Pancreas (tissue), 10 donors: ENCODE measurements at regions not wholly inside any gene's neighbourhood (a gene's known extent, or its start where the extent isn't known, plus 50 kb on each side); places are given as distances from the start of the nearest gene placed in this dataset.

Experiments used
- ATAC-seq, 4 donors: fragments of 200-7000 bp; cut with Tn5 transposase; one replicate each; pipeline versions ENCODE4 v1.8.0 to v1.9.1; 2020; ENCODE audit warnings: mild to moderate bottlenecking in 4 of 4, moderate library complexity in 4 of 4
- DNase-seq, 6 donors: peaks; one replicate each; pipeline ENCODE4 v3.0.0-alpha.2; 2020
- FAIRE-seq: peaks from 2 replicates; lab custom pipeline; 2012; peaks lifted over from hg19 to GRCh38; lab: Jason Lieb, UNC
- H3K27ac ChIP-seq, 4 donors: fragments of 200-600 bp; sonication (generic); 1 replicate in 3 of 4; 2 replicates in 1 of 4; pipeline versions ENCODE4 v1.5.0 to v1.8.0; 2020
- H3K27me3 ChIP-seq, 4 donors: fragments of 200-600 bp; one replicate each; pipeline ENCODE4 v1.8.0; 2021
- H3K36me3 ChIP-seq, 3 donors: fragments of 200-600 bp; sonication (generic) in 1 of 3; one replicate each; pipeline versions ENCODE4 v1.5.0 to v1.8.0; 2020 to 2021
- H3K4me1 ChIP-seq, 3 donors: fragments of 200-600 bp; one replicate each; pipeline ENCODE4 v1.8.0; 2021
- H3K4me3 ChIP-seq, 4 donors: fragments of 200-600 bp; sonication (generic) in 2 of 4; one replicate each; pipeline versions ENCODE4 v1.5.0 to v1.8.0; 2020 to 2021
- H3K9me3 ChIP-seq, 4 donors: fragments of 200-600 bp; one replicate each; pipeline ENCODE4 v1.8.0; 2021
- CTCF ChIP-seq, 4 donors: fragments of 200-600 bp; sonication (generic) in 3 of 4; IDR thresholded peaks; one replicate each; pipeline versions ENCODE4 v1.5.0 to v1.8.0; 2021; ENCODE audit warnings: antibody characterized with exemption in 4 of 4
- WGBS, 2 donors: extraction: QIAGEN DNeasy Blood & Tissue Kit; methylation state at CpG; one replicate each; pipeline ENCODE4 v1.1.7; 2013; 5-methylcytosine and 5-hydroxymethylcytosine counted together
- intact Hi-C, 3 donors: fragments of 100-400 bp; cut with DNase I; formaldehyde crosslinking; loops; one replicate each; pipeline versions ENCODE4 v1.11.1 to v1.14.2; 2022
- donor health status: healthy with polysubstance abuse.
- donor health status: DM: no; HTN: no; CAD: no; lungs with moderate emphysema.
- donor health status: DM: no; HTN: no; CAD: no.
- donor health status: control.
- donor health status: control.
- donor health status: Bipolar disorder and iron deficiency.
- donor health status: DM: yes; HTN: yes; CAD: no.
- donor health status: DM: no; HTN: no; CAD: no.
- donor health status: DM: no; HTN: no; CAD: no.
- donor health status: DM: yes; HTN: yes; CAD: no.

DNA sequence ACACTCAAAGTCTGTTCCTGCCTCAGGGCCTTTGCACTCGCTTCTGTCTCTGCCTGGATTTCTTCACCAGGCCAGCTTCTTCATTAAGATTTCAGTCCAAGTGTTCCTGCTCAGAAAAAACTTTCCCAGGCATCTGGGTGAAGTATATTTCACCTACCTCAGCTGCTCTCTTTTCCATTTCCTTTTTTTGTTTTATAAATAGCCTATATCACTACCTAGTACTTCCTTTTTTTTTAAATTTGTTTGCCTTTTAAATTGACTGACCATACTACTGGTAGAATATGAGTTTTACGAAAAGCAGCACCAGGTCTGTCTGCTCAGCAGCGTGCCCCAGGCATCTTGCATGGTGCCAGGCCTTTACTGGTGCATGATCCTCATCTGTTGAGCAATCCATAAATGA lies 1064.4 kb downstream of the UQCRFS1 start:
- 81 to 87% methylated on average over 3 of the region's 3 CpGs for WGBS, 2 donors
- FAIRE-seq, result no peak
- TF ChIP-seq CTCF (IDR thresholded peaks at IDR 0.05), result no peak
- no peak for DNase-seq
- H3K9me3 ChIP-seq, result no peaks in the 10 kb centered on the region
- intact Hi-C loops, result no loop called here
- no peaks in the 10 kb centered on the region for H3K4me1 ChIP-seq
- no peak overlapping the region for H3K4me3 ChIP-seq
- H3K36me3 ChIP-seq, result no peaks in the 10 kb centered on the region
- no peaks in the 10 kb centered on the region for H3K27me3 ChIP-seq
- no peak overlapping the region for H3K27ac ChIP-seq
- ATAC-seq, result no peak

- Histone ChIP-seq H3K27me3 (peaks cover 0 to 5% (median 0%) of the 10 kb centered on the region in 4 donors), H3K27ac (no peak overlapping the region), H3K36me3 (no peaks in the 10 kb centered on the region), H3K9me3 (no peaks in the 10 kb centered on the region), H3K4me1 (no peaks in the 10 kb centered on the region), H3K4me3 (no peak overlapping the region)
- ATAC-seq (no peak), DNase-seq (no peak), FAIRE-seq (no peak)
- 43 to 67% methylated on average over 1 of the region's 1 CpG for WGBS, 2 donors
- TF ChIP-seq CTCF (IDR thresholded peaks at IDR 0.05), result no peak
- intact Hi-C loops, result no loop called here
These were observed 1070.7 kb downstream of the UQCRFS1 start for GRCh38 chr19:28142258-28142657.

GRCh38 chr19:28140201-28140600 lies 1072.8 kb downstream of the UQCRFS1 start:
- H3K9me3 ChIP-seq, result no peaks in the 10 kb centered on the region
- 14% methylated on average over 4 of the region's 4 CpGs for WGBS, 2 donors
- no peak overlapping the region for H3K4me3 ChIP-seq
- intact Hi-C loops, result no loop called here
- DNase-seq (no peak), FAIRE-seq (no peak), ATAC-seq (no peak)
- no peaks in the 10 kb centered on the region for H3K4me1 ChIP-seq
- no peak overlapping the region for H3K27ac ChIP-seq
- H3K27me3 ChIP-seq, result peaks cover 0 to 5% (median 0%) of the 10 kb centered on the region in 4 donors
- H3K36me3 ChIP-seq, result no peaks in the 10 kb centered on the region
- no peak for TF ChIP-seq CTCF (IDR thresholded peaks at IDR 0.05)

- no peak for FAIRE-seq
- no peak overlapping the region for H3K27ac ChIP-seq
- intact Hi-C loops, result no loop called here
These were observed 1075.2 kb downstream of the UQCRFS1 start for GRCh38 chr19:28137772-28138171.

More at GRCh38 chr19:28137772-28138171, 1075.2 kb downstream of the UQCRFS1 start:
- ATAC-seq (no peak), DNase-seq (no peak)
- no peaks in the 10 kb centered on the region for H3K9me3 ChIP-seq
- H3K27me3 ChIP-seq, result peaks cover 0 to 5% (median 0%) of the 10 kb centered on the region in 4 donors
- H3K36me3 ChIP-seq, result no peaks in the 10 kb centered on the region
- 74 to 82% methylated on average over 4 of the region's 4 CpGs for WGBS, 2 donors
- TF ChIP-seq CTCF (IDR thresholded peaks at IDR 0.05), result no peak
- H3K4me1 ChIP-seq, result no peaks in the 10 kb centered on the region
- no peak overlapping the region for H3K4me3 ChIP-seq
